Transverse colon (tissue), 4 donors: ENCODE measurements at regions not wholly inside any gene's neighbourhood (a gene's known extent, or its start where the extent isn't known, plus 50 kb on each side); places are given as distances from the start of the nearest gene placed in this dataset.
"Not testable (repeated sequence)": the region's sequence is repeated elsewhere in the genome, so short reads cannot be mapped to it uniquely, and the experiment has no call there.

Source experiments
- DNase-seq: peaks from one replicate; pipeline ENCODE4 v3.0.0-alpha.2; 2019
- H3K27ac ChIP-seq, 4 donors: fragments of 200-600 bp; sonication (generic); 2 replicates each; pipeline ENCODE4 v1.5.1; 2016 to 2018; ENCODE audit warnings: inconsistent platforms in 4 of 4
- H3K27me3 ChIP-seq: fragments of 200-600 bp; sonication (generic); 2 replicates; pipeline ENCODE4 v1.5.1; 2017; ENCODE audit warnings: inconsistent platforms
- H3K36me3 ChIP-seq, 4 donors: fragments of 200-600 bp; sonication (generic); 2 replicates each; pipeline ENCODE4 v1.5.1; 2017 to 2019; ENCODE audit warnings: inconsistent platforms in 4 of 4
- H3K4me1 ChIP-seq, 4 donors: fragments of 200-600 bp; sonication (generic); 2 replicates each; pipeline ENCODE4 v1.5.1; 2017 to 2020; ENCODE audit warnings: inconsistent platforms in 4 of 4
- H3K4me3 ChIP-seq, 4 donors: fragments of 200-600 bp; sonication (generic); 1 replicate in 1 of 4; 2 replicates in 3 of 4; pipeline versions ENCODE4 v1.5.1 to v1.6.1; 2017 to 2019; ENCODE audit warnings: inconsistent platforms in 4 of 4
- H3K9me3 ChIP-seq, 2 donors: fragments of 200-600 bp; sonication (generic); 2 replicates each; pipeline ENCODE4 v1.5.1; 2017 to 2019; ENCODE audit warnings: inconsistent platforms in 2 of 2
- CTCF ChIP-seq, 5 experiments: fragments of 200-600 bp in 3 of 5; fragments of 450-650 bp in 2 of 5; sonication (generic) in 3 of 5; IDR thresholded peaks; 1 replicate in 2 of 5; 2 replicates in 3 of 5; pipeline ENCODE4 v1.5.1; 2016 to 2017; ENCODE audit warnings: antibody characterized with exemption in 5 of 5, inconsistent platforms in 3 of 5, mild to moderate bottlenecking in 2 of 5, moderate library complexity in 1 of 5
- EP300 ChIP-seq: sonication (generic); formaldehyde crosslinking; IDR thresholded peaks from one replicate; pipeline ENCODE4 v1.6.1; 2017; ENCODE audit warnings: antibody characterized with exemption, low read depth
- POLR2A ChIP-seq: fragments of 450-650 bp; IDR thresholded peaks from one replicate; pipeline ENCODE4 v1.6.1; 2016; ENCODE audit warnings: antibody characterized with exemption, mild to moderate bottlenecking, moderate library complexity
- POLR2AphosphoS5 ChIP-seq, 3 donors: sonication (generic); formaldehyde crosslinking; IDR thresholded peaks; one replicate each; pipeline ENCODE4 v1.6.1; 2016; ENCODE audit warnings: antibody characterized with exemption in 3 of 3
- WGBS, 2 donors: methylation state at CpG; one replicate each; pipeline ENCODE4 v1.1.5; 2018; ENCODE audit warnings: low coverage in 1 of 2; 5-methylcytosine and 5-hydroxymethylcytosine counted together
- in situ Hi-C, 4 donors: fragments of 200-750 bp; cut with MboI; loops; one replicate each; pipeline versions ENCODE4 v1.15.0 to v1.15.1; 2017; ENCODE audit warnings: low sequenced_read_pairs in 3 of 4, low pct_ligation_motif_present in 1 of 4, low pct_unique_long_range_greater_than_20kb in 1 of 4
- intact Hi-C: fragments of 100-400 bp; cut with DNase I; formaldehyde crosslinking; loops from one replicate; pipeline ENCODE4 v1.15.1; 2023; ENCODE audit warnings: low total_unique reads

GRCh38 chr5:156221816-156222215 is 105.1 kb upstream of the SGCD start:
- Histone ChIP-seq H3K27ac (no peak overlapping the region), H3K4me3 (no peak overlapping the region), H3K36me3 (no peaks in the 10 kb centered on the region), H3K4me1 (no peaks in the 10 kb centered on the region), H3K27me3 (no peaks in the 10 kb centered on the region), H3K9me3 (no peaks in the 10 kb centered on the region)
- 54% methylated on average over 2 of the region's 2 CpGs for WGBS, 2 donors
- in situ Hi-C loops (no loop called here), intact Hi-C loops (no loop called here)
- TF ChIP-seq EP300 (no peak), POLR2A (no peak), POLR2AphosphoS5 (IDR thresholded peaks at IDR 0.05) (no peak), CTCF (IDR thresholded peaks at IDR 0.05) (no peak)
- DNase-seq, result no peak

GRCh38 chr5:156223547-156223946 is 103.4 kb upstream of the SGCD start:
- DNase-seq, result no peak
- Histone ChIP-seq H3K36me3 (no peaks in the 10 kb centered on the region), H3K27me3 (no peaks in the 10 kb centered on the region), H3K4me1 (no peaks in the 10 kb centered on the region), H3K27ac (no peak overlapping the region), H3K4me3 (no peak overlapping the region), H3K9me3 (no peaks in the 10 kb centered on the region)
- WGBS, 2 donors, result 73% methylated on average over 1 to 3 of the region's 3 CpGs
- intact Hi-C loops (no loop called here), in situ Hi-C loops (no loop called here)
- TF ChIP-seq POLR2A (no peak), EP300 (no peak), POLR2AphosphoS5 (IDR thresholded peaks at IDR 0.05) (no peak), CTCF (IDR thresholded peaks at IDR 0.05) (no peak)

GRCh38 chr5:156226485-156226884 is 100.5 kb upstream of the SGCD start:
- H3K36me3 ChIP-seq, DNase-seq, in situ Hi-C loops, H3K4me1 ChIP-seq, H3K27ac ChIP-seq, H3K9me3 ChIP-seq, intact Hi-C loops, H3K27me3 ChIP-seq, H3K4me3 ChIP-seq: not testable (repeated sequence)
- 88 to 91% methylated on average over 1 of the region's 1 CpG for WGBS, 2 donors

GRCh38 chr5:156230887-156231286 is 96.1 kb upstream of the SGCD start:
- intact Hi-C loops, result no loop called here
- H3K36me3 ChIP-seq, result no peaks in the 10 kb centered on the region
- TF ChIP-seq CTCF (IDR thresholded peaks at IDR 0.05) (no peak), EP300 (no peak), POLR2A (no peak), POLR2AphosphoS5 (IDR thresholded peaks at IDR 0.05) (no peak)
- H3K9me3 ChIP-seq, result no peaks in the 10 kb centered on the region
- no peak overlapping the region for H3K27ac ChIP-seq
- no peaks in the 10 kb centered on the region for H3K27me3 ChIP-seq
- WGBS, 2 donors, result 71 to 76% methylated on average over 4 of the region's 4 CpGs
- H3K4me3 ChIP-seq, result no peak overlapping the region
- no peaks in the 10 kb centered on the region for H3K4me1 ChIP-seq
- in situ Hi-C loops, result no loop called here
- DNase-seq, result no peak

- no peak for DNase-seq
- H3K27me3 ChIP-seq, result no peaks in the 10 kb centered on the region
- H3K4me3 ChIP-seq, result no peak overlapping the region
- in situ Hi-C loops (no loop called here), intact Hi-C loops (no loop called here)
- TF ChIP-seq POLR2A (no peak), POLR2AphosphoS5 (IDR thresholded peaks at IDR 0.05) (no peak), EP300 (no peak), CTCF (IDR thresholded peaks at IDR 0.05) (no peak)
- no peaks in the 10 kb centered on the region for H3K9me3 ChIP-seq
- no peak overlapping the region for H3K27ac ChIP-seq
- H3K36me3 ChIP-seq, result no peaks in the 10 kb centered on the region
- 62 to 75% methylated on average over 3 of the region's 3 CpGs for WGBS, 2 donors
- H3K4me1 ChIP-seq, result no peaks in the 10 kb centered on the region
These were observed 94.6 kb upstream of the SGCD start for GRCh38 chr5:156232251-156232869.
